Ascending aorta (tissue), 2 donors: ENCODE measurements at regions not wholly inside any gene's neighbourhood (a gene's known extent, or its start where the extent isn't known, plus 50 kb on each side); places are given as distances from the start of the nearest gene placed in this dataset.

ENCODE experiments used
- DNase-seq, 2 donors: peaks; one replicate each; pipeline ENCODE4 v3.0.0-alpha.2; 2019; ENCODE audit warnings: low spot score in 2 of 2
- H3K27ac ChIP-seq, 2 donors: fragments of 200-600 bp; sonication (generic); one replicate each; pipeline ENCODE4 v1.5.1; 2016 to 2017; ENCODE audit warnings: mild to moderate bottlenecking in 1 of 2
- H3K27me3 ChIP-seq: fragments of 200-600 bp; sonication (generic); one replicate; pipeline ENCODE4 v1.5.1; 2017
- H3K36me3 ChIP-seq, 2 donors: fragments of 200-600 bp; sonication (generic); one replicate each; pipeline ENCODE4 v1.5.1; 2016
- H3K4me1 ChIP-seq, 2 donors: fragments of 200-600 bp; sonication (generic); one replicate each; pipeline ENCODE4 v1.5.1; 2016 to 2017; ENCODE audit warnings: mild to moderate bottlenecking in 1 of 2
- H3K4me3 ChIP-seq, 2 donors: fragments of 200-600 bp; sonication (generic); one replicate each; pipeline ENCODE4 v1.5.1; 2016 to 2017; ENCODE audit warnings: mild to moderate bottlenecking in 1 of 2
- H3K9me3 ChIP-seq, 2 donors: fragments of 200-600 bp; sonication (generic); one replicate each; pipeline ENCODE4 v1.5.1; 2016
- CTCF ChIP-seq, 3 experiments: fragments of 200-600 bp in 2 of 3; fragments of 450-650 bp in 1 of 3; sonication (generic) in 2 of 3; IDR thresholded peaks; one replicate each; pipeline ENCODE4 v1.5.1; 2016 to 2019; ENCODE audit warnings: antibody characterized with exemption in 3 of 3, mild to moderate bottlenecking in 1 of 3, moderate library complexity in 1 of 3
- intact Hi-C: fragments of 100-400 bp; cut with DNase I; formaldehyde crosslinking; loops from one replicate; pipeline ENCODE4 v1.15.1; 2023

- Histone ChIP-seq H3K27me3 (no peaks in the 10 kb centered on the region), H3K4me1 (no peaks in the 10 kb centered on the region), H3K27ac (no peak overlapping the region), H3K4me3 (no peak overlapping the region), H3K9me3 (no peaks in the 10 kb centered on the region), H3K36me3 (no peaks in the 10 kb centered on the region)
- DNase-seq: no peak
- no peak for TF ChIP-seq CTCF (IDR thresholded peaks at IDR 0.05)
- intact Hi-C loops: no loop called here
Observed at GRCh38 chr16:86709902-86710601, 131.7 kb downstream of the FOXL1 start.

GRCh38 chr16:86710602-86710950 lies 132.2 kb downstream of the FOXL1 start:
- no peaks in the 10 kb centered on the region for H3K9me3 ChIP-seq
- H3K27ac ChIP-seq: no peak overlapping the region
- H3K4me1 ChIP-seq: no peaks in the 10 kb centered on the region
- TF ChIP-seq CTCF (IDR thresholded peaks at IDR 0.05): no peak
- H3K4me3 ChIP-seq: no peak overlapping the region
- no peaks in the 10 kb centered on the region for H3K27me3 ChIP-seq
- no peaks in the 10 kb centered on the region for H3K36me3 ChIP-seq
- DNase-seq: no peak
- intact Hi-C loops: no loop called here

GRCh38 chr16:86712158-86713009 lies 134.0 kb downstream of the FOXL1 start:
- TF ChIP-seq CTCF (IDR thresholded peaks at IDR 0.05): no peak
- Histone ChIP-seq H3K4me3 (no peak overlapping the region), H3K4me1 (no peaks in the 10 kb centered on the region), H3K36me3 (no peaks in the 10 kb centered on the region), H3K27me3 (no peaks in the 10 kb centered on the region), H3K9me3 (no peaks in the 10 kb centered on the region), H3K27ac (no peak overlapping the region)
- DNase-seq: no peak
- intact Hi-C loops: no loop called here

GRCh38 chr16:86713021-86713631 lies 134.8 kb downstream of the FOXL1 start:
- DNase-seq: no peak
- Histone ChIP-seq H3K27ac (no peak overlapping the region), H3K9me3 (no peaks in the 10 kb centered on the region), H3K4me3 (no peak overlapping the region), H3K36me3 (no peaks in the 10 kb centered on the region), H3K27me3 (no peaks in the 10 kb centered on the region), H3K4me1 (no peaks in the 10 kb centered on the region)
- no peak for TF ChIP-seq CTCF (IDR thresholded peaks at IDR 0.05)
- intact Hi-C loops: no loop called here

GRCh38 chr16:86714166-86714565 lies 135.8 kb downstream of the FOXL1 start:
- Histone ChIP-seq H3K36me3 (no peaks in the 10 kb centered on the region), H3K4me1 (no peaks in the 10 kb centered on the region), H3K9me3 (no peaks in the 10 kb centered on the region), H3K27me3 (no peaks in the 10 kb centered on the region), H3K4me3 (no peak overlapping the region), H3K27ac (no peak overlapping the region)
- no peak for TF ChIP-seq CTCF (IDR thresholded peaks at IDR 0.05)
- DNase-seq: no peak
- intact Hi-C loops: no loop called here
